Lower lobe of right lung (tissue), 2 donors: ENCODE measurements at regions not wholly inside any gene's neighbourhood (a gene's known extent, or its start where the extent isn't known, plus 50 kb on each side); places are given as distances from the start of the nearest gene placed in this dataset.

Experiments used
- ATAC-seq, 2 donors: fragments of 200-7000 bp; cut with Tn5 transposase; one replicate each; pipeline ENCODE4 v1.9.1; 2020 to 2022; ENCODE audit warnings: mild to moderate bottlenecking in 2 of 2, moderate library complexity in 2 of 2
- DNase-seq: peaks from one replicate; pipeline ENCODE4 v3.0.0-alpha.2; 2020
- H3K27ac ChIP-seq: fragments of 200-600 bp; one replicate; pipeline ENCODE4 v1.8.0; 2022
- H3K27me3 ChIP-seq: fragments of 200-600 bp; one replicate; pipeline ENCODE4 v1.8.0; 2022; ENCODE audit warnings: low read depth
- H3K36me3 ChIP-seq: fragments of 200-600 bp; one replicate; pipeline ENCODE4 v1.8.0; 2022; ENCODE audit warnings: mild to moderate bottlenecking
- H3K4me1 ChIP-seq: fragments of 200-600 bp; one replicate; pipeline ENCODE4 v1.8.0; 2022
- H3K4me3 ChIP-seq: fragments of 200-600 bp; one replicate; pipeline ENCODE4 v1.8.0; 2022; ENCODE audit warnings: mild to moderate bottlenecking
- H3K9me3 ChIP-seq: fragments of 200-600 bp; one replicate; pipeline ENCODE4 v1.8.0; 2022
- intact Hi-C: fragments of 100-400 bp; cut with DNase I; formaldehyde crosslinking; loops from one replicate; pipeline ENCODE4 v1.11.0; 2022
- TF ChIP-seq, protein P1 (sequence below): fragments of 200-600 bp; IDR thresholded peaks from one replicate; pipeline ENCODE4 v1.8.0; 2022; ENCODE audit warnings: antibody characterized with exemption, mild to moderate bottlenecking
- donor health status: DM: no; HTN: yes; CAD: no; lungs with severe emphysema.

DNA sequence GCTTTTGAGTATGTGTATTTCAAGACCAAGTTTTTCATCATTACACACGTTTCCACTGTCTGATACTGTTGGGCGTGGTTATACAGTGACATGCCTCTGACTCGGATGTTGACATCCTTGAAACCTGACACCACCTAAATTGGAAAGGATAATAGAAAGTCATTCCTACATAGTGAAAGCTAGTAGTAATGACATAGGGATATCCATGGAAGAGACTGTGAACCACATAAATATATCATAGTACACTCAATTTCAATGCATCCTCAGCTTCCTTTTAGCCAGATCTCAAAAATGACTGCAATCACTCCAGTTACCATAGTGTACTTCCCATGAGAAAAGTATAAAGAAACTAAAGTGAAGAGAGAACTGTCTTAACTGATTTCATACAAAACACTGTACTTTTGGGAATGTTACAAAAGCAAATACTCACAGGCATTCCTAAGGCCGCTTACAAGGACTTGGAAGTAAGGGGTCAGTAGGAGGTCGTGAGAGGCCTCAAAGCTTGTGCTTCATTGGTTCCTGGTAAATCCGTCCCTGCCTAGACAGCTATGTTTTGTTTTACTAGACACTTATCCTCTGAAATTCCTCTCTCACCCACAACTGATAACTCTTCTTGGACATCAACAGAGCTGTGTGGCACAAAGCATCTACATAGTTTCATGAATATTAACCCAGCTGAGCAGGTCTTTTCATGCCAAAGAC is 71.8 kb upstream of the VWDE start:
- Histone ChIP-seq H3K27ac (no peak overlapping the region), H3K36me3 (no peaks in the 10 kb centered on the region), H3K4me3 (no peak overlapping the region), H3K9me3 (no peaks in the 10 kb centered on the region), H3K4me1 (no peaks in the 10 kb centered on the region), H3K27me3 (no peaks in the 10 kb centered on the region)
- DNase-seq (no peak), ATAC-seq (no peak)
- TF ChIP-seq, protein P1, sequence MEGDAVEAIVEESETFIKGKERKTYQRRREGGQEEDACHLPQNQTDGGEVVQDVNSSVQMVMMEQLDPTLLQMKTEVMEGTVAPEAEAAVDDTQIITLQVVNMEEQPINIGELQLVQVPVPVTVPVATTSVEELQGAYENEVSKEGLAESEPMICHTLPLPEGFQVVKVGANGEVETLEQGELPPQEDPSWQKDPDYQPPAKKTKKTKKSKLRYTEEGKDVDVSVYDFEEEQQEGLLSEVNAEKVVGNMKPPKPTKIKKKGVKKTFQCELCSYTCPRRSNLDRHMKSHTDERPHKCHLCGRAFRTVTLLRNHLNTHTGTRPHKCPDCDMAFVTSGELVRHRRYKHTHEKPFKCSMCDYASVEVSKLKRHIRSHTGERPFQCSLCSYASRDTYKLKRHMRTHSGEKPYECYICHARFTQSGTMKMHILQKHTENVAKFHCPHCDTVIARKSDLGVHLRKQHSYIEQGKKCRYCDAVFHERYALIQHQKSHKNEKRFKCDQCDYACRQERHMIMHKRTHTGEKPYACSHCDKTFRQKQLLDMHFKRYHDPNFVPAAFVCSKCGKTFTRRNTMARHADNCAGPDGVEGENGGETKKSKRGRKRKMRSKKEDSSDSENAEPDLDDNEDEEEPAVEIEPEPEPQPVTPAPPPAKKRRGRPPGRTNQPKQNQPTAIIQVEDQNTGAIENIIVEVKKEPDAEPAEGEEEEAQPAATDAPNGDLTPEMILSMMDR, result no peak
- intact Hi-C loops, result no loop called here

DNA sequence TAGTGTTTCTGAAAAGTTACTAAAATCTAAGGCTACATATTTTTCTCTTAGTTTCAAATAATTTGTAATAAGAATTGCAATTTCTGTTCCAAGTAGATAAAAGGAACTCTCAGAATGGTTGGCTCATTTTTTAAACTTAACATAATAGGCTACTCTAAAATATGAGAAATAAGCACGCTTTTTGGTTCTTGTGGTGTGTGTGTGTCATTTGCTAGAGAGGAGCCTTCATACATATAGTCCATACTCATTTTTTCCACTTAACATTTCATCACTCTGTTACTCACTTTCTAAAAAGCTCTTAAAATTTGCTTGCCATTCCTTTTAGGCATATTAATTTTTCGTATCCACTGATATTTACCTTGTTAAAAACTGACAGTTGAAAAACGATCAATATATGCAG is 74.0 kb upstream of the VWDE start:
- Histone ChIP-seq H3K36me3 (no peaks in the 10 kb centered on the region), H3K4me3 (no peak overlapping the region), H3K27me3 (no peaks in the 10 kb centered on the region), H3K4me1 (no peaks in the 10 kb centered on the region), H3K9me3 (no peaks in the 10 kb centered on the region), H3K27ac (no peak overlapping the region)
- intact Hi-C loops, result no loop called here
- DNase-seq, result no peak
- TF ChIP-seq, protein P1, result no peak
- ATAC-seq, result no peak

DNA sequence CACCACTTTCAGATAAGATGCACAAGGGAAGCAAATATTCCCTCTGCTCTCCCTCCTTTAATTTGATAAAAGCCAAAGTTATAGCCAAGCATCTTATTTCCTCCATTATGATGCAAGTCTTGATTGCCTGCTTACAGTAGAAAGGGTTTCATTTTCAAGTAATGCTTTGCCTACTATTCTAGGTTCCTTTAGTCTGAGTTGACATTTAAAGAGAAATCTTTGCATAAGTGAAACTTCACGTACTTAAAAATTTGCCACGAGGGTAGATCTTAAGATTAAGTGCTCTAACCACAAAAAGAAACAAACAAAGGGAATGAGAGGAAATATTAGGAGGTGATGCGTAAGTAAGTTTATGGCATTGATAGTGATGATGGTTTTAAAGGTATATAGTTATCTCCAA is 78.1 kb upstream of the VWDE start:
- intact Hi-C loops, result no loop called here

DNA sequence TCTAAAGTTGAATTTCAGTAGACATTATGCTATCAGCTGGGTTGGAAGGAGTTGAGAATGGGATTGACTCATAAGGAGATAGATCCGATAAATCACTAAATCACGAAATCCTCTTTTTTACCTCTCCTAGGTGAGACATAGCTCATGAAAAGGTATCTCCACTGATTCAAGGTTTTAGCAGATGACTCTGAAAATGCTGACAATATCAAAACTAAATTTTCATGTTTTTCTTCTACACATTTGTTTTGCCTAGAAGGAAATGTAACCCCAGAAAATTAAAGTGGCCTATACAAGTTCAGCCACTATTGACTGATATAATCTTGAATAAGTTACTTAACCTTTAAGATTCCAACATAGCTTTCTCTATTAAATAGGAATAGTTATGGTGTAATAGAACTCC is 82.2 kb upstream of the VWDE start:
- TF ChIP-seq, protein P1, result no peak
- ATAC-seq (no peak), DNase-seq (no peak)
- no peaks in the 10 kb centered on the region for H3K36me3 ChIP-seq
- no peaks in the 10 kb centered on the region for H3K4me1 ChIP-seq
- no peak overlapping the region for H3K27ac ChIP-seq
- no peaks in the 10 kb centered on the region for H3K27me3 ChIP-seq
- intact Hi-C loops, result no loop called here
- no peaks in the 10 kb centered on the region for H3K9me3 ChIP-seq
- no peak overlapping the region for H3K4me3 ChIP-seq

More for the DNA sequence above, 78.1 kb upstream of the VWDE start:
- TF ChIP-seq, protein P1, result no peak
- no peaks in the 10 kb centered on the region for H3K9me3 ChIP-seq
- H3K27me3 ChIP-seq, result no peaks in the 10 kb centered on the region
- H3K4me1 ChIP-seq, result no peaks in the 10 kb centered on the region
- H3K36me3 ChIP-seq, result no peaks in the 10 kb centered on the region
- ATAC-seq (no peak), DNase-seq (no peak)
- no peak overlapping the region for H3K4me3 ChIP-seq
- no peak overlapping the region for H3K27ac ChIP-seq

DNA sequence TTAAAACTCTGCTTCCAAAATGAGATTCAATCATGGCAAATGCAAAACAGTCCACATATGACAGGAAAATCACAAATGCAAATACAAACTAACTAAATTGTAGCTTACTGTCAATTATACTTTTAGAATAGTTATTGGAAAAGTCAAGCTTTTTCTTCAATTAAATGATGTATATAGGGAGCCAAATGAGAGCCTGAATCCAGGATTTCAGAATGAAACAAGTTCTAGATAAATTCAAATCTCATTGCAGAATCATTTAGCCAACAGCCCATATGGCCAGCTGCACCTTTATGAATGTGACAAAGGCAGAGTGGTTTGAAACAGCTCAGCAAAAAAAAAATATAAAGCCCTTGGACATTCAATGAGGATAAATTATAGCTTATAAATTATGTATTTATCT is 82.2 kb upstream of the SCIN start:
- H3K27ac ChIP-seq, result no peak overlapping the region

More for the DNA sequence above, 82.2 kb upstream of the SCIN start:
- H3K36me3 ChIP-seq, result no peaks in the 10 kb centered on the region
- no peaks in the 10 kb centered on the region for H3K9me3 ChIP-seq
- no peaks in the 10 kb centered on the region for H3K27me3 ChIP-seq
- ATAC-seq (no peak), DNase-seq (no peak)
- H3K4me1 ChIP-seq, result no peaks in the 10 kb centered on the region
- H3K4me3 ChIP-seq, result no peak overlapping the region
- TF ChIP-seq, protein P1, result no peak
- intact Hi-C loops, result no loop called here
